H1 (cell line): ENCODE measurements at regions not wholly inside any gene's neighbourhood (a gene's known extent, or its start where the extent isn't known, plus 50 kb on each side); places are given as distances from the start of the nearest gene placed in this dataset.

ENCODE experiments used
- CBX5 ChIP-seq: fragments of 300-800, 300-1000 bp; sonication (generic); IDR thresholded peaks from 2 replicates; pipeline ENCODE4 v1.7.1; 2016; ENCODE audit warnings: antibody characterized with exemption, low read length, low read depth
- EZH2 ChIP-seq: fragments of 200-600 bp; sonication (generic); IDR thresholded peaks from 2 replicates; pipeline ENCODE4 v1.7.1; 2012; ENCODE audit warnings: low read depth, mild to moderate bottlenecking, moderate library complexity, low read length, inconsistent platforms; ENCODE audit not compliant: severe bottlenecking
- TCF12 ChIP-seq: IDR thresholded peaks from 2 replicates; pipeline ENCODE4 v1.6.1; 2011; ENCODE audit warnings: low read depth, mild to moderate bottlenecking, low read length
- TF ChIP-seq, protein P1 (sequence below), 3 experiments: IDR thresholded peaks; 1 replicate in 2 of 3; 2 replicates in 1 of 3; pipeline versions ENCODE4 v1.5.1 to v1.6.1; 2011; ENCODE audit warnings: low read length in 3 of 3, mild to moderate bottlenecking in 3 of 3, inconsistent platforms in 2 of 3, low read depth in 1 of 3, moderate library complexity in 1 of 3; ENCODE audit not compliant: insufficient read depth in 1 of 3; ENCODE audit errors: control extremely low read depth in 1 of 3
- TF ChIP-seq, protein P2 (sequence below): IDR thresholded peaks from 2 replicates; pipeline ENCODE4 v1.6.1; 2012; ENCODE audit warnings: low read length, inconsistent platforms

DNA sequence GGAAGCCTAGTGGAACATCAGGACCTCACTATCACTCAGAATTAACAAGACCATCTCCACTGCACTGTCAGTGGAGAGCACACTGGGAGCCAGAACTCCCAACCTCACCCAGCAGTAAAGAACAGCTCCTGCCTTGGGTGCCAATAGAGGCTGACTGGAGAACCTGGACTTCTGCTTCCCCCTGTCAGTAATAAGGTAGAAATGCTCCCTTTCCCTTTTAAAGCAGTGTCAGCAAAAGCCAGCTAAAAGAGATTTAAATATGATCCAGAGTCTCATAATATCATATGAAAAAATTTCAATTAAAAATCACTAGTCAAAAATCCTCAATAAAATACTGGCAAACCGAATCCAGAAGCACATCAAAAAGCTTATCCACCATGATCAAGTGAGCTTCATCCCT is 82.8 kb downstream of the SPATA19 start:
- TF ChIP-seq TCF12, result no peak
- TF ChIP-seq, protein P1, sequence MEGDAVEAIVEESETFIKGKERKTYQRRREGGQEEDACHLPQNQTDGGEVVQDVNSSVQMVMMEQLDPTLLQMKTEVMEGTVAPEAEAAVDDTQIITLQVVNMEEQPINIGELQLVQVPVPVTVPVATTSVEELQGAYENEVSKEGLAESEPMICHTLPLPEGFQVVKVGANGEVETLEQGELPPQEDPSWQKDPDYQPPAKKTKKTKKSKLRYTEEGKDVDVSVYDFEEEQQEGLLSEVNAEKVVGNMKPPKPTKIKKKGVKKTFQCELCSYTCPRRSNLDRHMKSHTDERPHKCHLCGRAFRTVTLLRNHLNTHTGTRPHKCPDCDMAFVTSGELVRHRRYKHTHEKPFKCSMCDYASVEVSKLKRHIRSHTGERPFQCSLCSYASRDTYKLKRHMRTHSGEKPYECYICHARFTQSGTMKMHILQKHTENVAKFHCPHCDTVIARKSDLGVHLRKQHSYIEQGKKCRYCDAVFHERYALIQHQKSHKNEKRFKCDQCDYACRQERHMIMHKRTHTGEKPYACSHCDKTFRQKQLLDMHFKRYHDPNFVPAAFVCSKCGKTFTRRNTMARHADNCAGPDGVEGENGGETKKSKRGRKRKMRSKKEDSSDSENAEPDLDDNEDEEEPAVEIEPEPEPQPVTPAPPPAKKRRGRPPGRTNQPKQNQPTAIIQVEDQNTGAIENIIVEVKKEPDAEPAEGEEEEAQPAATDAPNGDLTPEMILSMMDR (IDR thresholded peaks at IDR 0.05; ENCODE audit: control extremely low read depth in 1 of 3, insufficient read depth in 1 of 3, low read depth in 1 of 3, low read length in 3 of 3), result no peak; a peak in 1 of 4 replicates
- TF ChIP-seq CBX5, result no peak
- TF ChIP-seq EZH2, result no peak
- TF ChIP-seq, protein P2, sequence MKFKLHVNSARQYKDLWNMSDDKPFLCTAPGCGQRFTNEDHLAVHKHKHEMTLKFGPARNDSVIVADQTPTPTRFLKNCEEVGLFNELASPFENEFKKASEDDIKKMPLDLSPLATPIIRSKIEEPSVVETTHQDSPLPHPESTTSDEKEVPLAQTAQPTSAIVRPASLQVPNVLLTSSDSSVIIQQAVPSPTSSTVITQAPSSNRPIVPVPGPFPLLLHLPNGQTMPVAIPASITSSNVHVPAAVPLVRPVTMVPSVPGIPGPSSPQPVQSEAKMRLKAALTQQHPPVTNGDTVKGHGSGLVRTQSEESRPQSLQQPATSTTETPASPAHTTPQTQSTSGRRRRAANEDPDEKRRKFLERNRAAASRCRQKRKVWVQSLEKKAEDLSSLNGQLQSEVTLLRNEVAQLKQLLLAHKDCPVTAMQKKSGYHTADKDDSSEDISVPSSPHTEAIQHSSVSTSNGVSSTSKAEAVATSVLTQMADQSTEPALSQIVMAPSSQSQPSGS, result no peak
